OCI-LY7 (cell line): ENCODE measurements at regions not wholly inside any gene's neighbourhood (a gene's known extent, or its start where the extent isn't known, plus 50 kb on each side); places are given as distances from the start of the nearest gene placed in this dataset.

Experiments
- CTCF ChIP-seq: fragments of 200-600 bp; sonication (generic); conservative IDR thresholded peaks from 2 replicates; pipeline ENCODE4 v1.5.1; 2014; ENCODE audit warnings: mild to moderate bottlenecking, antibody characterized with exemption, low read length, moderate library complexity, mixed read lengths
- EZH2phosphoT487 ChIP-seq: fragments of 200-600 bp; sonication (generic); IDR thresholded peaks from 2 replicates; pipeline ENCODE4 v1.6.1; 2018; ENCODE audit warnings: low read depth, borderline replicate concordance, mild to moderate bottlenecking, mixed run types, antibody characterized with exemption, low read length, moderate library complexity, mixed read lengths

GRCh38 chr2:16003809-16004208 is 63.5 kb downstream of the MYCN start:
- TF ChIP-seq CTCF (no peak), EZH2phosphoT487 (no peak)
